ENCODE measurements at regions not wholly inside any gene's neighbourhood (a gene's known extent, or its start where the extent isn't known, plus 50 kb on each side); places are given as distances from the start of the nearest gene placed in this dataset.

DNA sequence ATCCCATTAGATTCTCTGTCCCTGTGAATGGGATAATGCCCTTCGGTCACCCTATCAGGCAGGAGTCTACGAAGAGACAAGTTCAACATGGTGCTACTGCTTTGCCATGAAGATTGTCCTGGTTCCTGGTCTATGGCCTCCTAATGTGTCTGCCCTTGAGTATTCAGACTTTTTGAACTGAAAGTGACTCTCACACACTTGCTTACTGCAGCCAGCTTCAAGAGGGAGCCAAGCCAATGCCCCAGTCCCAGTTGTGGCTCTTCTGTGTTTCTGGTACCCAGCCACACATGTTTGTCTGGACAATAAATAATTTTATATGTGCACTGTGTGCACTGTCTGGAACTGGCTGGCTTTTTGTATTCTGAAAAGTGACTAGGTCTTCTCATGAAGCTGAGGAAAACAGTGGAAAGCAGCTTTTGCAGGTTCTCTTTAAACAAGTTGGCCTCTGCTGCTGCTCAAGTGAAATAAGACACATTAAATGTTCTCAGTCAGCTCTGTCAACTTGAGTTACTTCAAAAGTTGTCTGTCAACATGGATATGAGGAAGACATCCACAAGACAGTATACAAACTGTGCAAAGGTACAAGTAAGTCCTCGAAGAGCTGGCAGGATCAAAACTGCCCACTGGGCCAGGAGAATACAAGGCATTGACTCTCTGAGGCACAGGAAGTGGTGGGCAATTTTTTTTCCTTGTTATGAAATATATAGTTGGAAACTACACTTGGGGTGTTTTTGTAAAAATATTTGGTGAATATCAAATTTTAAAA lies 60.0 kb downstream of the ZNF608 start:
- peaks cover 0 to 9% of the 10 kb centered on the region in 2 experiments for H4K20me1 ChIP-seq (replicated peaks in 1 of 2; ENCODE audit: control insufficient read depth in 1 of 2, insufficient read depth in 2 of 2, low read length in 2 of 2)
- TF ChIP-seq RAD21 (IDR thresholded peaks at IDR 0.05 in 1 of 2, conservative IDR thresholded peaks at IDR 0.05 in 1 of 2; ENCODE audit: low read depth in 2 of 2, low read length in 2 of 2) (no peak), SAP30 (IDR thresholded peaks at IDR 0.05; ENCODE audit: insufficient read depth, insufficient replicate concordance, low read length) (no peak), GTF2F1 (IDR thresholded peaks at IDR 0.05; ENCODE audit: borderline replicate concordance, low read depth, low read length) (no peak)

More for the DNA sequence above, 60.0 kb downstream of the ZNF608 start:
- H3K36me3 ChIP-seq (ENCODE audit: control insufficient read depth in 2 of 4, insufficient read depth in 4 of 4, low read length in 3 of 4), result no peaks in the 10 kb centered on the region; a peak in 1 of 8 replicates
- WGBS, 2 experiments (ENCODE audit: extremely low coverage in 1 of 2, insufficient coverage in 1 of 2, insufficient read length in 1 of 2, insufficient replicate concordance in 2 of 2, low coverage in 1 of 2, low lambda C conversion rate in 2 of 2, missing lambda C conversion rate in 1 of 2), result 91% methylated on average over 3 of the region's 3 CpGs; no CpG with 5 or more reads in 1 of the 2 experiments
- CTCF ChIA-PET (ENCODE audit: partially characterized antibody), result interaction anchor here (0.6 kb wide), 1 partner anchor 19 kb away, joined by 4 read pairs; no protein-coding TSS in a partner anchor
- H2BK20ac ChIP-seq (ENCODE audit: low read length), result no peak overlapping the region
- no peak overlapping the region for H3K14ac ChIP-seq (ENCODE audit: insufficient read length)
- H4K8ac ChIP-seq (ENCODE audit: extremely low read depth, insufficient read depth, low read length), result no peak overlapping the region
- H3K23ac ChIP-seq (ENCODE audit: insufficient read length), result no peak overlapping the region
- H2BK15ac ChIP-seq (ENCODE audit: low read length), result no peak overlapping the region
- H3K23me2 ChIP-seq (ENCODE audit: low read depth, low read length), result no peaks in the 10 kb centered on the region
- no peaks in the 10 kb centered on the region for H3K9me3 ChIP-seq (ENCODE audit: insufficient read depth in 2 of 2, low read depth in 1 of 2, low read length in 1 of 2)
- H3K18ac ChIP-seq (ENCODE audit: extremely low read depth, low read length), result no peak overlapping the region
- H2BK12ac ChIP-seq (ENCODE audit: low read depth, low read length), result no peak overlapping the region
- no peak overlapping the region for H3K4me3 ChIP-seq (ENCODE audit: extremely low read depth in 1 of 4, insufficient read depth in 2 of 4, low read depth in 3 of 4, low read length in 4 of 4)
- H2BK5ac ChIP-seq (ENCODE audit: low read depth, low read length), result no peak overlapping the region
- H3K79me2 ChIP-seq (ENCODE audit: control insufficient read depth in 1 of 2, insufficient read depth in 2 of 2, low read length in 2 of 2), result peaks cover 5 to 99% of the 10 kb centered on the region in 2 experiments; a peak in 3 of 4 replicates
- H3K9ac ChIP-seq (replicated peaks in 1 of 4; ENCODE audit: extremely low read depth in 1 of 4, low read depth in 3 of 4, low read length in 3 of 4), result no peak overlapping the region
- FAIRE-seq (no peak), DNase-seq (ENCODE audit: low read depth in 1 of 2, low spot score in 2 of 2) (no peak)
- H3K4me1 ChIP-seq (replicated peaks in 1 of 4; ENCODE audit: control insufficient read depth in 3 of 4, insufficient read depth in 4 of 4, low read length in 3 of 4), result peaks cover 0 to 3% (median 0%) of the 10 kb centered on the region in 4 experiments; a peak in 1 of 7 replicates
- no peak overlapping the region for H4K5ac ChIP-seq (ENCODE audit: insufficient read length, low read depth, low read length)
- no peak overlapping the region for H4K91ac ChIP-seq (replicated peaks; ENCODE audit: insufficient read length, low read length)
- H2BK120ac ChIP-seq (replicated peaks; ENCODE audit: low read depth, low read length), result no peak overlapping the region
- H3K27me3 ChIP-seq (replicated peaks in 1 of 4; ENCODE audit: control insufficient read depth in 3 of 4, extremely low read depth in 1 of 4, insufficient read depth in 3 of 4, low read length in 3 of 4), result no peaks in the 10 kb centered on the region
- H3K27ac ChIP-seq (ENCODE audit: low read depth, low read length), result no peak overlapping the region
- H3K79me1 ChIP-seq (ENCODE audit: low read depth, low read length), result peaks cover 7% of the 10 kb centered on the region
- H3K4ac ChIP-seq (replicated peaks; ENCODE audit: insufficient read length, low read depth, low read length), result no peak overlapping the region
- H2AK5ac ChIP-seq (ENCODE audit: low read depth, low read length), result no peak overlapping the region
- no peak overlapping the region for H3K4me2 ChIP-seq (ENCODE audit: insufficient read depth in 1 of 2, low read depth in 2 of 2, low read length in 2 of 2)
- POLR2A ChIA-PET (ENCODE audit: partially characterized antibody), result interaction anchor here (0.6 to 0.7 kb wide), 3 partner anchors 8 to 1917 kb away, joined by 3 read pairs; no protein-coding TSS in a partner anchor
- H3K56ac ChIP-seq (replicated peaks; ENCODE audit: insufficient read length, low read depth, low read length), result no peak overlapping the region
- no peak overlapping the region for H2AFZ ChIP-seq (ENCODE audit: low read length)

Measured in H1 (cell line).